AG09319 (cell line): ENCODE measurements at regions not wholly inside any gene's neighbourhood (a gene's known extent, or its start where the extent isn't known, plus 50 kb on each side); places are given as distances from the start of the nearest gene placed in this dataset.

Source experiments
- DNase-seq: peaks from one replicate; pipeline ENCODE4 v3.0.0-alpha.2; 2010; ENCODE audit warnings: low read depth; ENCODE audit errors: extremely low read depth
- TF ChIP-seq, protein P1 (sequence below): IDR thresholded peaks from 2 replicates; pipeline ENCODE4 v1.5.1; 2011; ENCODE audit warnings: low read depth, mild to moderate bottlenecking, inconsistent platforms, low read length, moderate library complexity

DNA sequence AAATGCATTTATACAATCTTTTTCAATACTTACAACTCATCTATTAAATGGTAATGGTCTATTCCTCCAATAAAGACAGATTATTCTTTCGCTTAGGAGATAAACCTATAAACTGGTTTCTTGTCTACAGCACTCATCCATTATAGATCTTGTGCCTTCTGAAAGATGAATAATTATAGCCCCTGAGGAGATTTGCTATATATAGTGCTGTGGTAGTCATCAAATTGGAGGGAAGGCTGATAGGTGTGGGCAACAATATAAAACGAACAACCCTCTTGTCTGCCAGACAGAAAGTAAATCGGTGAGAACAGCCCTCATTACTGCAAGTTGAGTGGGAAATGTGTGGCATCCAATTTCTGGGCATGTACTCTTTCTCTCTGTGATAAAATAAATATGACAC, 292.5 kb upstream of the CNR1 start:
- DNase-seq: no peak
- TF ChIP-seq, protein P1, sequence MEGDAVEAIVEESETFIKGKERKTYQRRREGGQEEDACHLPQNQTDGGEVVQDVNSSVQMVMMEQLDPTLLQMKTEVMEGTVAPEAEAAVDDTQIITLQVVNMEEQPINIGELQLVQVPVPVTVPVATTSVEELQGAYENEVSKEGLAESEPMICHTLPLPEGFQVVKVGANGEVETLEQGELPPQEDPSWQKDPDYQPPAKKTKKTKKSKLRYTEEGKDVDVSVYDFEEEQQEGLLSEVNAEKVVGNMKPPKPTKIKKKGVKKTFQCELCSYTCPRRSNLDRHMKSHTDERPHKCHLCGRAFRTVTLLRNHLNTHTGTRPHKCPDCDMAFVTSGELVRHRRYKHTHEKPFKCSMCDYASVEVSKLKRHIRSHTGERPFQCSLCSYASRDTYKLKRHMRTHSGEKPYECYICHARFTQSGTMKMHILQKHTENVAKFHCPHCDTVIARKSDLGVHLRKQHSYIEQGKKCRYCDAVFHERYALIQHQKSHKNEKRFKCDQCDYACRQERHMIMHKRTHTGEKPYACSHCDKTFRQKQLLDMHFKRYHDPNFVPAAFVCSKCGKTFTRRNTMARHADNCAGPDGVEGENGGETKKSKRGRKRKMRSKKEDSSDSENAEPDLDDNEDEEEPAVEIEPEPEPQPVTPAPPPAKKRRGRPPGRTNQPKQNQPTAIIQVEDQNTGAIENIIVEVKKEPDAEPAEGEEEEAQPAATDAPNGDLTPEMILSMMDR: no peak

DNA sequence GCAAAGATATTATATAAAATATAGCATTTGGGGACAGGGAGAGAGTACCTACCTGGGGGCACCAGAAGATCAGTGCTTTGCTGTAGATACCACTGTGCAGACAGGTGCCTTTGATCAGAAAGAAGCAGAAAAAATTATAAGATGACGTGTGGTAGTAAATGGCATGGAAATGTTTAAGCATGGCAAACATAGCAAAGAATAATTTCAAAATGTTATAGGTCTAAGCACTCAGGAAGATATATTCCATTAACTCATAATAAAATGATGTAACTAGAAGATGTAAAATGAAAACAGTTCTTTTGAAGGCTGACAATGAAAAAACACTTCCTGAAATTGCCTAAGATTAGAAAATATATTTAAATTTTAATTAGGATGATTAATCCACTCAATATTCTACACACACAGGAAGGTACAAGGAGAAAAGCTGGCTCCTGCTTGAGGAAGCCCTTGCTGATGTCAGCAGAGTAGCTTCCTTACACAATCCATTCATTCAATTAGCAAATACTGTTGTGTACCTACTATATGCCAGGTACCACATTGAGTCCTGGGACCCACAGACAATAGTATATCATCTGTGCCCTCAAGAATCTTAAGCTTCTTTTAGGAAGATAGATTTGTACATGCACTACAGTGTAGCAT, 290.2 kb upstream of the CNR1 start:
- TF ChIP-seq, protein P1: no peak
- no peak for DNase-seq

- TF ChIP-seq, protein P1: no peak
- DNase-seq: no peak
These were observed 289.2 kb upstream of the CNR1 start for GRCh38 chr6:88455317-88455716.

DNA sequence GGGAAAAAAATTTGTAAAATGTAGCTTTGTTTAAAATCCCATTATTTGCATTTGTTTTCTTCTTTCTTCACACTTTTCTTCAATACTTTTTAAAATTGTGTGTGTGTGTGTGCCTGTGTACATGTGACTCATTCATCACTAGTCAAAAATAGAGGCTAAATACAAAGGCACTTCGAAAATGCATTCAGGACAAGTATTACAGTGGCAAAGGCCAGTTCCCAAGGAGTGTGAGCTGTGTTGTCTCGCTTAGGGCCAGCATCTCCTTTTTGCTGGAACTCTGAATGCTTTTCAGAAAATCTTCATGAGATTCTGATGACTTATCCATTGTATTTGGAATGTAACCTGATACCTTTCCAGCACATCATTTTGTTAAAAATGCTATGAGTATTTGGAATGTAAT, 288.5 kb upstream of the CNR1 start:
- TF ChIP-seq, protein P1: no peak
- DNase-seq: no peak

DNA sequence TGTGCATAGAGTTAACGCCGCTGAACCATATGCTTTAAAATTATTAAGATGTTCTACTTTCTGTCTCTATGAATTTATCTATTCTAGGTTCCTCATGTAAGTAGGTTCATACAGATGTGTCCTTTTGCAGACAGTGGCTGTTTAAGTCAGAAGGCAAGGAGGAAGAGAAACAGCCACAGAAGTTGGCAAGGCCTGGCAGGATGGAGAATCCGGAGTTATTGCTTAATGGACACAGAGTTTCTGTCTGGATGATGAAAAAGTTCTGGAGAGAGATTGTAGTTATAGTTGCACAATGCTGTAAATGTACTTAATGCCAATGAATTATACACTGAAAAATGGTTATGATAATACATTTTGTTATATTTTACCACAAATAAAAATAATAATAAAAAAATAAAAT, 283.6 kb upstream of the CNR1 start:
- TF ChIP-seq, protein P1: no peak
- no peak for DNase-seq

DNA sequence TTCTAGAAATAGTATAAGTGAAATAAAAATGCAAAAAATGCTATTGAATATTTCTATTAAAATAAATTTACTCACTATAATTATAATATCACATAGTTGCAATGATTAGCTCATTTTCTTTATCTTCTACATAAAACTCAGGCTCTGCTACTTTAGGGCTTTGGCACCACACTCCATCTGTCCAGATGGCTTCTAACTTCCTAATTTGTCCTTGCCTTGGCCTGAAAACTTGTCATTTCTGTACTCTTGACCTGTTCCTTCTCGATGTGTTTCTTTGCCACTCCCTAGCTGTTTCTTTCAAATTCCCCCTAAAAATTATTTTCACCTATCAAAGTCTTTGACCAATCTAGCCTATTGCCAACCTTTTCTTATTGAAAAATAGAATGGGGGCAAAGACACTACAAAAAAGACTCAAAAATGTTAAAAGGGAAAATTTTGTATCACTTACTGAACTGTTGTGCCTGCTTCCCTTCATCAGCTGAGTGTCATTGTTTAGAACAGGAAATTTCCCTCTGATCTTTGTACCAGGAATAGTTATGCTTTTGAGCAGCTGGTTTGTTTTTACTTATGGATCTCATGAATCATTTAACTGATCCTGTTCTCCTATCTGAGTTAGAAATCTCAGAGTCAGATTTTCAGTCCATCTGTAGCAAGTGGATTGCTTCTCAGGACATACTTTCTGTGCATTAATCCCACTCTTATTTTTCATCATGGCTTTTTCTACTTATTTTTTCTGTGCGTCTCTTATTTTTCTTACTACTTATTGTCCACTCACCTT, 279.2 kb upstream of the CNR1 start:
- no peak for DNase-seq
- TF ChIP-seq, protein P1: no peak

- TF ChIP-seq, protein P1: no peak
- DNase-seq: no peak
These were observed 277.4 kb upstream of the CNR1 start for GRCh38 chr6:88443554-88443953.
